ENCODE measurements at regions not wholly inside any gene's neighbourhood (a gene's known extent, or its start where the extent isn't known, plus 50 kb on each side); places are given as distances from the start of the nearest gene placed in this dataset.

DNA sequence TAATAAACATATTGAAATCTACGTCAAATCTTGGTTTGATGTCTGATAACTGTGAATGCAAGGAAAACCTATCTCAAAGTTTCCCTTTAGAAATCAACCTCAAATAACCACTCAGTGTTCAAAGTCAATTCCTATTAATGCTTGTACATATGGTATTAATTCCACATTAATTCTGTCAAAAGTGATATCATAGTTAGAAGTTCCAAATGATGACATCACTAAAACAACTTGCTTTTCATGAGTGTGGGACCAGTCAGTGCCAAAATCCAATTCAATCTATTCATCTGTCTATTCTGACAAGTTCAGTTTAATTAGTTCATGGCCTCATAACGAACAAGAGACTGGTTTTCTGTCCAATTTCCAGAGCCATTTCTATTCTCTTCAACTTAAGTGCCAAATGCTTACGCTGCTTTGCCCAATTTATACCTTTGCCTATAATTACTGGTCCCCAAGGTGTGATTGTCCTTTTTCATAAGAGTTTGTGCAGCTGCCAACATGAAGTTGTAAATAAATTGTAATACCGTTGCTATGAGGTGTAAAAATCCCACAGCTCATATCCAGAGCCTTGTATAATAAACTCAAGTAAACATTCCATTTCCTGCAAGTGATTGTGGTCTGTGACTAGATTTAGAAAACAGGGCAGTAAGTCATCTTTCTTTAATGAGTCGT is 476.2 kb downstream of the RAB28 start:
- no peak for DNase-seq
- Histone ChIP-seq H3K27ac (no peak overlapping the region), H3K36me3 (no peaks in the 10 kb centered on the region), H3K27me3 (no peaks in the 10 kb centered on the region), H3K4me1 (no peaks in the 10 kb centered on the region), H3K4me3 (no peak overlapping the region), H3K9me3 (peaks cover 0 to 5% of the 10 kb centered on the region in 2 donors)
- no peak for TF ChIP-seq EP300 (IDR thresholded peaks at IDR 0.05; ENCODE audit: low read depth)
- TF ChIP-seq, protein P1, sequence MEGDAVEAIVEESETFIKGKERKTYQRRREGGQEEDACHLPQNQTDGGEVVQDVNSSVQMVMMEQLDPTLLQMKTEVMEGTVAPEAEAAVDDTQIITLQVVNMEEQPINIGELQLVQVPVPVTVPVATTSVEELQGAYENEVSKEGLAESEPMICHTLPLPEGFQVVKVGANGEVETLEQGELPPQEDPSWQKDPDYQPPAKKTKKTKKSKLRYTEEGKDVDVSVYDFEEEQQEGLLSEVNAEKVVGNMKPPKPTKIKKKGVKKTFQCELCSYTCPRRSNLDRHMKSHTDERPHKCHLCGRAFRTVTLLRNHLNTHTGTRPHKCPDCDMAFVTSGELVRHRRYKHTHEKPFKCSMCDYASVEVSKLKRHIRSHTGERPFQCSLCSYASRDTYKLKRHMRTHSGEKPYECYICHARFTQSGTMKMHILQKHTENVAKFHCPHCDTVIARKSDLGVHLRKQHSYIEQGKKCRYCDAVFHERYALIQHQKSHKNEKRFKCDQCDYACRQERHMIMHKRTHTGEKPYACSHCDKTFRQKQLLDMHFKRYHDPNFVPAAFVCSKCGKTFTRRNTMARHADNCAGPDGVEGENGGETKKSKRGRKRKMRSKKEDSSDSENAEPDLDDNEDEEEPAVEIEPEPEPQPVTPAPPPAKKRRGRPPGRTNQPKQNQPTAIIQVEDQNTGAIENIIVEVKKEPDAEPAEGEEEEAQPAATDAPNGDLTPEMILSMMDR (IDR thresholded peaks at IDR 0.05): no peak
- 29 to 34% methylated on average over 5 of the region's 5 CpGs for WGBS, 2 donors (ENCODE audit: low coverage in 1 of 2)
- intact Hi-C loops (cut with DNase I; ENCODE audit: low total_unique reads) (no loop called here), in situ Hi-C loops (cut with MboI; ENCODE audit: low pct_ligation_motif_present in 1 of 4, low pct_unique_long_range_greater_than_20kb in 1 of 4, low sequenced_read_pairs in 3 of 4) (no loop called here)

DNA sequence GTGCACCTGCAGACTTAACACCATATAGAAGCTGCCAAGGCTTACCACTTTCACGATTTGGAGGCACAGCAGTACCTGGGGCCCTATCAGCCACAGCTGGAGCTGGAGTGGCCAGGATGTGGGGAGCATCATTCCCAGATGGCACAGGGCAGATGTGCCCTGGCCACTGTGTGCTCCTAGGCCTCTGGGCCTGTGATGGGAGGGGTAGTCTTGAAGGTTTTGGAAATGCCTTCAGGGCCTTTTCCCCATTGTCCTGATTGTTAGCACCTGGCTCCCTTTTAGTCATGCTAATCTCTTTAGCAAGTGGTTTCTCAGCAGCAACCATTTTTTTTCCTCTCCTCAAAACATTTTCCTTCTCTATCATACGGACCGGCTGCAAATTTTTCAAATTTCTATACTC is 490.2 kb downstream of the RAB28 start:
- Histone ChIP-seq H3K4me1 (no peaks in the 10 kb centered on the region), H3K27ac (no peak overlapping the region), H3K27me3 (no peaks in the 10 kb centered on the region), H3K4me3 (no peak overlapping the region), H3K36me3 (no peaks in the 10 kb centered on the region), H3K9me3 (no peaks in the 10 kb centered on the region)
- 80 to 90% methylated on average over 2 to 3 of the region's 3 CpGs for WGBS, 2 donors (ENCODE audit: low coverage in 1 of 2)
- DNase-seq: no peak
- intact Hi-C loops (cut with DNase I; ENCODE audit: low total_unique reads): no loop called here
- TF ChIP-seq POLR2A (IDR thresholded peaks at IDR 0.05): no peak
- TF ChIP-seq POLR2AphosphoS5 (IDR thresholded peaks at IDR 0.05): no peak
- no peak for TF ChIP-seq EP300 (IDR thresholded peaks at IDR 0.05; ENCODE audit: low read depth)
- TF ChIP-seq, protein P1 (IDR thresholded peaks at IDR 0.05): no peak
- in situ Hi-C loops (cut with MboI; ENCODE audit: low pct_ligation_motif_present in 1 of 4, low pct_unique_long_range_greater_than_20kb in 1 of 4, low sequenced_read_pairs in 3 of 4): no loop called here

DNA sequence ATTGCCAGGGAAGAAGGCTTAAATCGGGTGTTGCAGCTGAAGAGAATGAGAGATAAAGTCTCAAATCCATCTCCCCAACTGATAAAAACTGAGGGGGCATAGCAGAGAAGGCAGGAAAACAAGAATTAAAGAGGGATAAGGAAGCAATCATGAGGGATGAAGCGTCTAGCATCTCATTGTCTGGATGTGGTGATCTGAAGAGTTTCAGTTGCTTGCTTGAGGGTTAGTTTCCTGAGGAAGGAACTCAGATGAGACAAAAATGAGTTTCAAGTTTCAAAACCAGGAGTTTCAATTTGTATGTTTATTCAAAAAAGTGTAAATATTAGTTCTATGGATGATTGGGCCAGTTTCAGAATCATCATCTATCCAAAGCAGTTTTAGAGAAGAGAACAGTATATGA is 496.9 kb downstream of the RAB28 start:
- no peak for DNase-seq
- Histone ChIP-seq H3K4me1 (no peaks in the 10 kb centered on the region), H3K27ac (no peak overlapping the region), H3K9me3 (peaks cover 0 to 3% of the 10 kb centered on the region in 2 donors), H3K27me3 (no peaks in the 10 kb centered on the region), H3K4me3 (no peak overlapping the region), H3K36me3 (no peaks in the 10 kb centered on the region)
- in situ Hi-C loops (cut with MboI; ENCODE audit: low pct_ligation_motif_present in 1 of 4, low pct_unique_long_range_greater_than_20kb in 1 of 4, low sequenced_read_pairs in 3 of 4) (no loop called here), intact Hi-C loops (cut with DNase I; ENCODE audit: low total_unique reads) (no loop called here)
- TF ChIP-seq EP300 (IDR thresholded peaks at IDR 0.05; ENCODE audit: low read depth) (no peak), POLR2A (IDR thresholded peaks at IDR 0.05) (no peak), POLR2AphosphoS5 (IDR thresholded peaks at IDR 0.05) (no peak)
- TF ChIP-seq, protein P1 (IDR thresholded peaks at IDR 0.05): no peak
- 57 to 62% methylated on average over 1 to 2 of the region's 2 CpGs for WGBS, 2 donors (ENCODE audit: low coverage in 1 of 2)

DNA sequence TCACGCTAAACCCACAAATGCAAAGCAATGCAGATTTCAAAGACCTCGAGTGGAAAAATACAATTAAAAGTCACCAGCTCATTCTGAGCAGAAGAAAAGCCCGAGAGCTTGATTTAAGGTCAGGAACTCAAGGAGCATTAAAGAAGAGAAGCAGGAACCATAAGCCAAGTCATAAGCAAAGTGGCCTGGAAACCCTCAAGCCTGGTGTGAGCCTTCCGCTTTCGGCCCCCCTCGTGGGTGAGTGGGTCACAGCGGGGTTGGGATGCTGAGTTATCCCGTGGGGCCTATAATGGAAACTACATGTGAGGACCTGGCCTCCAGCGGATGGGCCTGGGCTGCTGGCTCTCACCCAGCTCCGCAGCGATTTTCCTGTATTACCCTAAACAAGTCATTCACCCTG is 504.3 kb downstream of the RAB28 start:
- H3K9me3 ChIP-seq: peaks cover 0 to 3% of the 10 kb centered on the region in 2 donors
- TF ChIP-seq EP300 (IDR thresholded peaks at IDR 0.05; ENCODE audit: low read depth): no peak
- TF ChIP-seq POLR2AphosphoS5 (IDR thresholded peaks at IDR 0.05): peak in 2 of 3 donors; percentile 39 to 78
- TF ChIP-seq POLR2A (IDR thresholded peaks at IDR 0.05): no peak
- TF ChIP-seq, protein P1 (IDR thresholded peaks at IDR 0.05): no peak
- in situ Hi-C loops (cut with MboI; ENCODE audit: low pct_ligation_motif_present in 1 of 4, low pct_unique_long_range_greater_than_20kb in 1 of 4, low sequenced_read_pairs in 3 of 4): no loop called here
- H3K4me1 ChIP-seq: peaks cover 0 to 11% (median 0%) of the 10 kb centered on the region in 4 donors
- DNase-seq: peak; percentile 9
- no peaks in the 10 kb centered on the region for H3K27me3 ChIP-seq
- WGBS, 2 donors (ENCODE audit: low coverage in 1 of 2): 67 to 75% methylated on average over 5 to 11 of the region's 11 CpGs
- no peaks in the 10 kb centered on the region for H3K36me3 ChIP-seq
- no peak overlapping the region for H3K4me3 ChIP-seq
- intact Hi-C loops (cut with DNase I; ENCODE audit: low total_unique reads): no loop called here
- peak overlapping the region; percentile 19 to 35 (median 20) for H3K27ac ChIP-seq

All from transverse colon (tissue), 4 donors.